OCI-LY7 (cell line): ENCODE measurements at regions not wholly inside any gene's neighbourhood (a gene's known extent, or its start where the extent isn't known, plus 50 kb on each side); places are given as distances from the start of the nearest gene placed in this dataset.
"Not testable (repeated sequence)": the region's sequence is repeated elsewhere in the genome, so short reads cannot be mapped to it uniquely, and the experiment has no call there.

Source experiments
- BruUV-seq: library from RNA; stranded (reverse); fragments of 400-500 nt; replicated peaks from 2 replicates; lab custom pipeline; 2021; lab: Mats Ljungman, UMichigan
- CTCF ChIA-PET: fragments of 300-600 bp; sonication (Branson Sonifier 250); formaldehyde crosslinking; loops from one replicate; lab custom pipeline; 2022; ENCODE audit warnings: antibody characterized with exemption; ENCODE audit not compliant: unreplicated experiment; lab: Charles Lee
- POLR2A ChIA-PET: fragments of 300-600 bp; sonication (Branson Sonifier 250); formaldehyde crosslinking; loops from one replicate; lab custom pipeline; 2022; ENCODE audit warnings: antibody characterized with exemption; lab: Charles Lee
- DNase-seq: peaks from one replicate; pipeline ENCODE4 v3.0.0-alpha.2; 2015; ENCODE audit warnings: low spot score
- H2AFZ ChIP-seq: fragments of 200-600 bp; sonication (generic), shearing (Covaris generic); 2 replicates; pipeline ENCODE4 v1.6.1; 2014; ENCODE audit warnings: mild to moderate bottlenecking, antibody characterized with exemption, low read length, moderate library complexity
- H3K27ac ChIP-seq: fragments of 200-600 bp; sonication (generic); 2 replicates; pipeline ENCODE4 v1.5.1; 2014; ENCODE audit warnings: mixed run types, low read depth, mild to moderate bottlenecking, moderate library complexity, low read length, inconsistent platforms; ENCODE audit not compliant: poor library complexity, severe bottlenecking
- H3K36me3 ChIP-seq: fragments of 200-600 bp; sonication (generic); 2 replicates; pipeline ENCODE4 v1.6.1; 2014; ENCODE audit warnings: mild to moderate bottlenecking, antibody characterized with exemption, low read length, moderate library complexity, mixed read lengths; ENCODE audit not compliant: insufficient read depth
- H3K4me1 ChIP-seq: fragments of 200-600 bp; sonication (generic); 2 replicates; pipeline ENCODE4 v1.5.1; 2014; ENCODE audit warnings: mild to moderate bottlenecking, low read length; ENCODE audit not compliant: insufficient read depth, poor library complexity, severe bottlenecking
- H3K4me2 ChIP-seq: fragments of 200-600 bp; sonication (generic); 2 replicates; pipeline ENCODE4 v1.6.1; 2014; ENCODE audit warnings: mild to moderate bottlenecking, low read length
- H3K4me3 ChIP-seq: fragments of 200-600 bp; sonication (generic); 2 replicates; pipeline ENCODE4 v1.5.1; 2014; ENCODE audit warnings: mild to moderate bottlenecking, low read depth, low read length; ENCODE audit not compliant: poor library complexity, severe bottlenecking
- H3K79me2 ChIP-seq: fragments of 200-600 bp; sonication (generic); 2 replicates; pipeline ENCODE4 v1.6.1; 2016; ENCODE audit warnings: low read depth, mild to moderate bottlenecking, low read length, moderate library complexity, mixed read lengths; ENCODE audit not compliant: insufficient read depth
- H3K9me2 ChIP-seq: fragments of 200-600 bp; sonication (generic); 2 replicates; pipeline ENCODE4 v1.6.1; 2016; ENCODE audit warnings: mild to moderate bottlenecking, low read length, mixed read lengths; ENCODE audit not compliant: insufficient read depth
- H3K9me3 ChIP-seq: fragments of 200-600 bp; sonication (generic); 2 replicates; pipeline ENCODE4 v1.6.1; 2014; ENCODE audit warnings: mild to moderate bottlenecking, mixed run types, low read length, mixed read lengths
- H4K20me1 ChIP-seq: fragments of 200-600 bp; sonication (generic); 2 replicates; pipeline ENCODE4 v1.6.1; 2014; ENCODE audit warnings: mild to moderate bottlenecking, antibody characterized with exemption, low read length, moderate library complexity, mixed read lengths; ENCODE audit not compliant: insufficient read depth
- EZH2phosphoT487 ChIP-seq: fragments of 200-600 bp; sonication (generic); IDR thresholded peaks from 2 replicates; pipeline ENCODE4 v1.6.1; 2018; ENCODE audit warnings: low read depth, borderline replicate concordance, mild to moderate bottlenecking, mixed run types, antibody characterized with exemption, low read length, moderate library complexity, mixed read lengths
- intact Hi-C: fragments of 100-400 bp; cut with micrococcal nuclease; formaldehyde crosslinking; loops from one replicate; pipeline ENCODE4 v1.10.0; 2022; ENCODE audit not compliant: unreplicated experiment
- TF ChIP-seq, protein P1 (sequence below): fragments of 200-600 bp; sonication (generic); conservative IDR thresholded peaks from 2 replicates; pipeline ENCODE4 v1.5.1; 2014; ENCODE audit warnings: mild to moderate bottlenecking, antibody characterized with exemption, low read length, moderate library complexity, mixed read lengths

GRCh38 chr3:73148206-73148605 is 86.7 kb downstream of the EBLN2 start:
- Histone ChIP-seq H4K20me1 (no peaks in the 10 kb centered on the region), H3K27ac (no peak overlapping the region), H3K9me2 (no peaks in the 10 kb centered on the region), H3K4me1 (no peaks in the 10 kb centered on the region), H3K4me2 (no peak overlapping the region), H3K4me3 (no peak overlapping the region), H3K36me3 (no peaks in the 10 kb centered on the region), H2AFZ (no peak overlapping the region), H3K9me3 (no peaks in the 10 kb centered on the region), H3K79me2 (no peaks in the 10 kb centered on the region)
- TF ChIP-seq, protein P1, sequence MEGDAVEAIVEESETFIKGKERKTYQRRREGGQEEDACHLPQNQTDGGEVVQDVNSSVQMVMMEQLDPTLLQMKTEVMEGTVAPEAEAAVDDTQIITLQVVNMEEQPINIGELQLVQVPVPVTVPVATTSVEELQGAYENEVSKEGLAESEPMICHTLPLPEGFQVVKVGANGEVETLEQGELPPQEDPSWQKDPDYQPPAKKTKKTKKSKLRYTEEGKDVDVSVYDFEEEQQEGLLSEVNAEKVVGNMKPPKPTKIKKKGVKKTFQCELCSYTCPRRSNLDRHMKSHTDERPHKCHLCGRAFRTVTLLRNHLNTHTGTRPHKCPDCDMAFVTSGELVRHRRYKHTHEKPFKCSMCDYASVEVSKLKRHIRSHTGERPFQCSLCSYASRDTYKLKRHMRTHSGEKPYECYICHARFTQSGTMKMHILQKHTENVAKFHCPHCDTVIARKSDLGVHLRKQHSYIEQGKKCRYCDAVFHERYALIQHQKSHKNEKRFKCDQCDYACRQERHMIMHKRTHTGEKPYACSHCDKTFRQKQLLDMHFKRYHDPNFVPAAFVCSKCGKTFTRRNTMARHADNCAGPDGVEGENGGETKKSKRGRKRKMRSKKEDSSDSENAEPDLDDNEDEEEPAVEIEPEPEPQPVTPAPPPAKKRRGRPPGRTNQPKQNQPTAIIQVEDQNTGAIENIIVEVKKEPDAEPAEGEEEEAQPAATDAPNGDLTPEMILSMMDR = no peak
- TF ChIP-seq EZH2phosphoT487 = no peak
- CTCF ChIA-PET = no interaction called here
- no TSS peak for BruUV-seq
- POLR2A ChIA-PET = no interaction called here
- no peak for DNase-seq
- intact Hi-C loops = no loop called here

DNA sequence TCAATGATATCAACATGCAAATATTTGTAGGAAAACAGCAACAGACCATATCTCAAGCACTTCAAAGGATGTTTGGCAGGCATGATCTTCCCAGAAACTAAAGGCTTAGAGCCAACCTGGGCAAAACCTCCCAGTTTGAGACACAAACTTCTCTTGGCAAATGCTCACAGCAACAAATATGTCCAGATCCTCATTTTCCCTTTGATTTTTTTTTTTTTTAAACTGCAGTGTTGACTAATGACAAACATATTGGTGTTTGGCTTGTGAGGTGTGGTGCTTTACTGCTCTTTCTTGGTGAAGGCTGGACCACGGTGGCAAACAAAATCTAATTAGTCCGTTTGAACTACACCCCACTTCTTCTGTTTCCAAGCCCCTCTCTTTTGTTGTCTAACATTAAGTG is 87.2 kb downstream of the EBLN2 start:
- intact Hi-C loops = no loop called here
- H3K4me1 ChIP-seq = no peaks in the 10 kb centered on the region
- no peak overlapping the region for H2AFZ ChIP-seq
- ChIA-PET POLR2A (no interaction called here), CTCF (no interaction called here)
- BruUV-seq = no TSS peak
- H3K4me3 ChIP-seq = no peak overlapping the region
- H3K79me2 ChIP-seq = no peaks in the 10 kb centered on the region
- H4K20me1 ChIP-seq = no peaks in the 10 kb centered on the region
- no peak overlapping the region for H3K4me2 ChIP-seq
- H3K27ac ChIP-seq = no peak overlapping the region
- no peak for TF ChIP-seq EZH2phosphoT487
- TF ChIP-seq, protein P1 = no peak
- H3K9me2 ChIP-seq = no peaks in the 10 kb centered on the region
- no peak for DNase-seq
- H3K36me3 ChIP-seq = no peaks in the 10 kb centered on the region
- no peaks in the 10 kb centered on the region for H3K9me3 ChIP-seq

DNA sequence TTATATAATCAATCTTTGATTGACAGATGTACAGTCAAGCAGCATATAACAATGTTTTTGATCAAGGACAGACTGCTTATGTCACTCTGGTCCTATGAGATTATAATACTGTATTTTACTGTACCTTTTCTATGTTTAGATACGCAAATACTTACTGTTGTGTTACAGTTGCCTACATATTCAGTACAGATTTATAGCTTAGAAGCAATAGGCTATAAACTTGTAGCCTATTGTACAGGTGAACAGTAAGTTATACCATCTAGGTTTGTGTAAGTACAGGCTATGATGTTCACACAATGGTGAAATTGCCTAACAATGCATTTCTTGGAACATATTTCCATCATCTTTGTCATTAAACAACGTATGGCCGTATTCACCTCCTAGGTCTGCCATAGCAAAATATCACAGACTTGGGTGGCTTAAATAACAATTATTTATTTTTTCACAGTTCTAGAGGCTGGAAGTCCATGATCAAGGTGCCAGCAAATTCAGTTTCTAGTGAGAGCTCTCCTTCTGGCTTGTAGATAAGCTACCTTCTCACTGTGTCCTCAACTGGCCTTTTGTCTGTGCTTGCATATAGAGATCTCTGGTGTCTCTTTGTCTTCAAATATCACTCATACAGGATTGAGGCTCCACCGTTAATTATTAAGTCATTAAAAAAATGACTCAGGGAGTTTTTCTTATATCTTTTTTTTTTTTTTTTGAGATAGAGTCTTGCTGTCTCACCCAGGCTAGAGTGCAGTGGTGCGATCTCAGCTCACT is 89.1 kb downstream of the EBLN2 start:
- TF ChIP-seq, protein P1 = no peak
- TF ChIP-seq EZH2phosphoT487 = no peak
- intact Hi-C loops = no loop called here
- POLR2A ChIA-PET = interaction anchor here (1.0 kb wide), 1 partner anchor 8 kb away, joined by 4 read pairs; no protein-coding TSS in a partner anchor
- no peak overlapping the region for H3K27ac ChIP-seq
- no peaks in the 10 kb centered on the region for H4K20me1 ChIP-seq
- no peaks in the 10 kb centered on the region for H3K79me2 ChIP-seq
- no peak overlapping the region for H3K4me2 ChIP-seq
- H3K4me3 ChIP-seq = no peak overlapping the region
- no peak overlapping the region for H2AFZ ChIP-seq
- no peaks in the 10 kb centered on the region for H3K4me1 ChIP-seq
- no TSS peak for BruUV-seq
- CTCF ChIA-PET = no interaction called here
- H3K36me3 ChIP-seq = no peaks in the 10 kb centered on the region
- H3K9me2 ChIP-seq = no peaks in the 10 kb centered on the region
- no peaks in the 10 kb centered on the region for H3K9me3 ChIP-seq
- DNase-seq = no peak

DNA sequence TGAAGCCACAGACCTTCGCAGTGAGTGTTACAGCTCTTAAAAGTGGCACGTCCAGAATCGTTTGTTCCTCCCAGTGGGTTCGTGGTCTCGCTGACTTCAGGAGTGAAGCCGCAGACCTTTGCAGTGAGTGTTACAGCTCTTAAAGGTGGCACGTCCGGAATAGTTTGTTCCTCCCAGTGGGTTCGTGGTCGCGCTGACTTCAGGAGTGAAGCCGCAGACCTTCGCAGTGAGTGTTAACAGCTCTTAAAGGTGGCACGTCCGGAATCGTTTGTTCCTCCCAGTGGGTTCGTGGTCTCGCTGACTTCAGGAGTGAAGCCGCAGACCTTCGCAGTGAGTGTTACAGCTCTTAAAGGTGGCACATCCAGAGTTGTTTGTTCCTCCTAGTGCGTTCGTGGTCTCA is 91.1 kb downstream of the EBLN2 start:
- H3K4me2 ChIP-seq, H3K9me3 ChIP-seq, H4K20me1 ChIP-seq, H3K4me3 ChIP-seq, intact Hi-C loops, H3K79me2 ChIP-seq, H2AFZ ChIP-seq, DNase-seq, H3K27ac ChIP-seq, H3K36me3 ChIP-seq, H3K9me2 ChIP-seq, BruUV-seq, H3K4me1 ChIP-seq, CTCF ChIA-PET: not testable (repeated sequence)
- POLR2A ChIA-PET = interaction anchor here (0.6 to 0.7 kb wide), 2 partner anchors 14 to 1541 kb away, joined by 3 read pairs; no protein-coding TSS in a partner anchor
